Stimulated activated CD4-positive, alpha-beta T cell treated with anti-CD3 and anti-CD28 coated beads, Interleukin-2, amount 100 ng/mL, for 24 hours (primary cell): ENCODE measurements at regions not wholly inside any gene's neighbourhood (a gene's known extent, or its start where the extent isn't known, plus 50 kb on each side); places are given as distances from the start of the nearest gene placed in this dataset.
"Not testable (repeated sequence)": the region's sequence is repeated elsewhere in the genome, so short reads cannot be mapped to it uniquely, and the experiment has no call there.

Source experiments
- DNase-seq, 2 donors: peaks; one replicate each; pipeline ENCODE4 v3.0.0-alpha.2; 2020

DNA sequence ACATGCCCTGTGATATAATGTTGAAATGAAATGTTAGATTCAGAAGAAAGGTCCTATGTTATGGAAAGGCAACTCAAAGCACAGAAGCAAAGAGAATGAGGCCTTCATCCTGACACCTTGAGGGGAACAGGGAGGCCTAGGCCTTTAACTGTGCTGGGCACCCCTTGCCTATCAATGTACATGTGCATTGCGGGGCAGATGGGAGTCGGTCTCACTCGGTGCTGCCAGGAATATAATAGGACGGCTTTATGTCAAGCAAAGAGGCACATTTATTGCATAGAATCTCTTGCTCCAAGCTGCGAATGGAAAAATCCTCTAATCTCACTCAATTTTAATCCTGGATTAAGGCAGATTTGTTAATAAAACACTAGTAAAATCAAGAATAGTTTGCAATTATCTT lies 301.0 kb upstream of the SOX14 start:
- no peak for DNase-seq

DNA sequence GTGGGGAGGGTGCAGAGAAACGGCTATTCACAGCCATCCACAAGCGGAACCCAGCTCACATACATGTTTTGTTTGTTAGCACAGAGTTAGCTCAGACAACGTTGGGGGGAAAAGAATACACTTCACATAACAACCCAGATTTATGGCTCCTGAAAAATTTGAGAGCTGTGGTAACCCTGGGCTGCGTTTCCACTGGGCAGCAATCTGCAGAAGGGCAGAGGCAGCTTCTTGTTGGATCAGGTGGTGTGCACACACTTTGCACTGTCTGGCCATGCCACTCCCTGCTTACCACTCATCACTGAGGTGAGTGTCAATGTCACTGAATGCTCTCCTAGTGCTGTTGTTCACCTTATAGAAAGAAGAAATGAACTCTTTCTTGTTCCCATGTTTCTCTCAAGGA lies 299.8 kb upstream of the SOX14 start:
- DNase-seq: no peak

- no peak for DNase-seq
Measured at GRCh38 chr3:137468446-137468845, 295.7 kb upstream of the SOX14 start.

DNA sequence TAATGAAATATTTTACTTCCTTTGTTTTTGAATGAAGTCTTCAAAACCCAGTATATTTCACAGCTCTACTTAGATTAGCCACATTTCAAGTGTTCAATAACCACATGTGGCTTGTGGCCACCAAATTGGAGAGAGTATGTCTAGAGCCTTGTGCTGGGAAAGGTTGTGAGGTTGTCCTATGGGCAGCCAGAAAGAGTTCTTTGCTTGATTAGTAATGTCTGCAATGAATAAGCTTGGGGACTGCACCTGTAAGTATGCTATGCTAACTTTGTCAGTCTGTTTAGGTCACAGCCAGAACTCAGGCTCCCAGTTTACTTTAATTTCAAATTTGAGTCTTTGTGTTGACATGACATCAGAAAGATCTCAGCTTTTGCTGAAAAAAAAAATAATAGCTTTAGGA lies 294.9 kb upstream of the SOX14 start:
- no peak for DNase-seq

GRCh38 chr3:137471130-137471529 lies 293.0 kb upstream of the SOX14 start:
- no peak for DNase-seq

DNA sequence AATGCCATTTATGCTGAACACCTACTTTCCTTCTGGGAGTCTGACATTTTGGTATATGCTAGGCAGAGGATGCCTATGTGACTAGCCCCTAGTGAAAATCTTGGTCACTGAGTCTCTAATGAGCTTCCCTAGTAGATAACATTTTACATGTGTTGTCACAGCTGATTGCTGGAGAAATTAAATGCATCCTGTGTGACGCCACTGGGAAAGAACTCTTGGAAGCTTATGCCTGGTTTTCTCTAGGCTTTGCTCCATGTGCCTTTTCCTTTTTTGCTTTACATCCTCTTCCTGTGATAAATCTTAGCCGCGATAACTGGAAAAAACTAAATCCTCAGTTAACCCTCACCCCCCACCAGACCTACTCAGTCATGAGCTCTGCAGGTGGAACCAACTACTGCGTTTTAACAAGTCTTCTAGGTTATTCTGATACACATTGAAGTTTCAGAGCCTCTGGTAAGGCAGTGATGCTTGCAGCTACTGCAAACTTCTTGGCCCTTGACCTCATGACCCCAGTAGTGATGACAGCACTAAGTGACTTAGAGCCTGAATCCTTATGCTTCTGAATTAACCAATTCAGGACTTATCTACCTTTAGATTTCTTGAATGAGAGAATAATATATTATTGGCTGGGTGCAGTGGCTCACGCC lies 292.4 kb upstream of the SOX14 start:
- no peak for DNase-seq

DNA sequence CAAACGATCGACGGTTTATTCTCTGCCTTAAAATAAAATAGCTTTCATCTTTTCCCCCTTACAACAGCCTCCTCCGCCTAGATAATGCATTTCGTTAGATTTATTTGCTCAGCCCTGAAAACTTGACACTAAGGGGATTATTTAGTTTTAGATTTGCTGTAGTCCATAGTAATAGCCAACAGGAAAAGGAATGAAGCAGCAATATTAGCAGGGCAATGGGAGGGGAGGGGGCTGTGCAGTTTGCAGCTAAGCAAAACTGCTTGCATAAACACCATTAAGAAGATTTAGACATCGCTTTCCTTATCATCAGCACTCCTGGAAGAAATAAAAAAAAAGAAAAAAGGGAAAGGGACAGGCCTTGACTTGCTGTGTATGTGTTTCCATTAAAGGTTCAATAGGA lies 286.5 kb upstream of the SOX14 start:
- no peak for DNase-seq

DNA sequence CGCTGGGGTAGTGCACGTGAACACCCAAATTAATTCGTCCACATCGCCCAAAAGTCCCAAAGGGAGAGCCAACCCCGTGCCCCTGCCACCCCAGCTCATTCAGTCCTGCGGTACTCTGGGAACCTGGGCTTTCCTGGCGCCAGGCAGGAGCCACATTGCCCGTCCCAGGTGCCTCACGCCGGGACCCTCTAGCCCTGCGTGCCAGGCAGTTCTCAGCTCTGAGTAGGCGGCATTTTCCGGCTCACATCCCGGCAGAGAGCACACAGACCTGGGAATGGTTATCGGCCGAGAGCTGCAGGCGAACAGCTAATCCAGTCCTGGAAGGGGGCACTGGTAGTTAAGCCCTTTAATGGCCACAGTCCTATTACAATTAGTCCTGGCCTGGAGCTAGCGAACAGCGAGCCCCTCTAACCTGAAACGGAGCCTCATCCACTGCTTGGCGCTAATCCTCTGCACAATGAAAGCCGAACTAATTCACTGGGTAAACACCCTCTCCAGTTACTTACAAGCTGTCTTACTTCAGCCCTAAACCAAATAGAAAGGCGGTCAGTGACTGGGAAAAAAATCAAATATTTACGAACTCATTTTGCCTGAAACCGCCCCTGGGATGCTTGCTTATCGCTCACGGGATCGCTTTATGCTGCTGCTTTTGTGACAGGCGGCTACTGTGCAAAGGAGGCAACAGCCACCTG lies 254.6 kb upstream of the SOX14 start:
- no peak for DNase-seq

- no peak for DNase-seq
Measured at GRCh38 chr3:137511655-137512054, 252.5 kb upstream of the SOX14 start.

GRCh38 chr3:137514853-137515252 lies 249.3 kb upstream of the SOX14 start:
- no peak for DNase-seq

GRCh38 chr3:137519602-137520001 lies 244.5 kb upstream of the SOX14 start:
- no peak for DNase-seq

GRCh38 chr3:137524751-137525150 lies 239.4 kb upstream of the SOX14 start:
- no peak for DNase-seq

- DNase-seq: no peak
Measured at GRCh38 chr3:137525471-137525870, 238.6 kb upstream of the SOX14 start.

DNA sequence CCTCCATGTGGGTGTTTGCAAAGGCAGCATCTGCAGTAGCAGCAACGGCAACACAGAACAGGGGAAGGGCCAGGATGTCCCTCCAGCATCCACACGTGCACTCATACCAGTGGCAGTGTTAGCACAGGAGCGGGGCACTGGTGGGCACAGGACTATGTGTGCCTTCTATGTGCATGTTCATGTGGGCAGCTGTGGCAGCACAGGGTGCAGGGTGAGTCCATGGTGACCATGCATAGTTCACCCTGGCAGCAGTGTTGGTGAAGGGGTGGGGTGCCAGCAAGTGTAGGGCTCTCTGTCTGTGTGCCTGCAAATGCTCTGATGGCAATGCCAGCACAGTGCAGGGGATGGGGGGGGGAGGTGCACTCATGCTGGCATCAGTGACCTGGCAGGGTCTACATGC lies 222.1 kb upstream of the SOX14 start:
- DNase-seq: no peak

GRCh38 chr3:137554242-137554641 lies 209.9 kb upstream of the SOX14 start:
- DNase-seq: no peak

GRCh38 chr3:137568880-137569279 lies 195.2 kb upstream of the SOX14 start:
- DNase-seq: no peak

GRCh38 chr3:137572931-137573330 lies 191.2 kb upstream of the SOX14 start:
- no peak for DNase-seq

DNA sequence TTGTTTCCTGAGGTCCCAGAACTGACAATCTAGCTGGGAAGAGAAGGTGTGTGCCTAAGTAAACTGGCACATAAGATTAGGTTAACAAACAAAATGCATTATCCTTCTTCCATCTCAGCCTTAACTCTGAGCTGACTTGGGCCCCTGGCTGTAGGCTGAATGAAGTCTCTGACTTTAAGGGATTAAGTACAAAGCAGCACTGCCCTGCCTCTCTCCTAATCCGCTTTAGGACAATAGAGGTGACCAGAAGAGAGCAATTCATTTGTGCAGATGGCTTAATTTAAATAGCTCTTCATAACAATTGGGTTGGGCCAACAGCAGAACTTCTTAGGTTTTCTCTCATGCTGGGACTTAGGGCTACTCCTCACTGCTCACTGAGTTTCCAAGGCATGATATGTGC lies 181.6 kb upstream of the SOX14 start:
- DNase-seq: no peak

DNA sequence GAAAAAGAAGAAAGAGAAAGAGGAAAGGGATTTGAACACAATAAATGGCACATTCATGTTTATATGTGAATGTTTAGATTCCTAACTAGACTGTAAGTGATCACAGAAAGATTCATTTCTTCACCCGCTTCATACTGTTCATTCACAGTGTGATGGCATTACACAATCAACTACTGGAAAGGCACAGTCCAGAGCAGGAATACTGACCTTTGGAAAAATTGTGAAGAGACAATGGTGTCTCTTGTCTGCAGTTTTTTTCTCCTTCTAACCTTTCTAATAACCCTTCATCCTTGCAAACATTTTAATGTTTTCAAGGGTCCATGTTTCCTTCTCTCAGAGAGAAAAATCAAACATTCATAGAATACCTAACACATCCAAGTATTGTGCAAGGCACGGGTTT lies 180.9 kb upstream of the SOX14 start:
- no peak for DNase-seq

DNA sequence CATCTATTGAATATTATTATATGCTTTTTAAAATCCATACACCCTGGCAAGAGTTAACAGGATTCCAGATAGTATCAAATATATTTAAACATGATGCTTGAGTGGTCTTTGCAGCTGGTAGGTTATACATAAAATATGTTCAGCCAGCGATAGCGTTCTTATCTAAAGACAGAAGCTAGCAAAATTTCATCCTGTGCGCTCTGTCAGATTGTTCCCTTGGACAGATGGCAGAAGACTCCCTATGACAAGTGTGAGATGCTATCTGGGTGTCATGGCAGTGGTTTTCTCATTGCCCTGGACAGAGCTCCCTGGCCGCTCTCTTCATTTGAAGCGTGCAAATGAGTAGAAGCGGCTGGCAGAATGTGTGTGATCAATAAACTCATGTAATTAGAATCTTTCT lies 175.2 kb upstream of the SOX14 start:
- DNase-seq: no peak

- DNase-seq: not testable (repeated sequence)
Measured at GRCh38 chr3:137595415-137595814, 168.7 kb upstream of the SOX14 start.

DNA sequence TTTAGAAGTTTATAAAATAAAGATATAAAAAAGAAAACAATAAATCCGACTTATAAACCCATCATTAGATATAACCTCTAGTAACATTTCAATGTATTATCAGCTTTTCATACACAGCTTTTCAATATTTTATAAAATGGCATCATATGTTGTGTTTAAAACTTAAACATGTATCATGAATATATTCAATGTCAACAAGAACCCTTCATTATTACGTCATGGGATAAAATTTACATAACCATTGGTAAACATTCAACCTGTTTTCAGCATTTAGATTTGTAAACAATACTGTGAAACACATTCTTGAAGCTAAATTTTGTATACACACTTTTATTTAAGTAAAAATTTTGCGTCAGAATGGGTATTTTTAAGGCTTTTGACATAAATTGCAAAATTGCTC lies 153.4 kb upstream of the SOX14 start:
- DNase-seq: no peak

DNA sequence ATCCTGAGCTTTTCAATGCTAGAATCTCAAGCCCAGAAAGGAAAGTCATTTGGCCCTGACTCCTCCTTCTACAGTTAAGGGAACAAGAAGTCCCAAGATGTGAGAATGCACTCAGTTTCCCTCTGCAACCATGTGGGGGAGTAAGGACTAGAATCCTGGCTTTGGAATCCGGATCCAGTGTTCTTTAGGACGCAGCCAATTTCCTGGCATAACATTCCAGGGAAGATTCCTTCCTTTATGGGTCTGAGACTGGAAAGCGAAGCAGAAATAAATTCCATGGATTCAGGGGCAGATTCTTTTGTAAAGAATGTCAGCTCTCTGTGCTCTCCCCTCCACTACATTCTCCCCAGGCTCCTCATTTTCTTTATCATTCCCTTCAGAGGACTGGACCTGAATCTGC lies 151.8 kb upstream of the SOX14 start:
- DNase-seq: no peak

GRCh38 chr3:137615659-137616418 lies 148.3 kb upstream of the SOX14 start:
- no peak for DNase-seq
